AML-193 (cell line): ENCODE measurements at regions not wholly inside any gene's neighbourhood (a gene's known extent, or its start where the extent isn't known, plus 50 kb on each side); places are given as distances from the start of the nearest gene placed in this dataset.

Experiments
- DNase-seq, 2 experiments: peaks; one replicate each; lab custom pipeline; 2025; lab: John Stamatoyannopoulos, UW

GRCh38 chr3:66592927-66593625, 92.3 kb upstream of the LRIG1 start:
- DNase-seq, result no peak

GRCh38 chr3:66593978-66594377, 93.2 kb upstream of the LRIG1 start:
- no peak for DNase-seq

GRCh38 chr3:66597308-66597863, 96.6 kb upstream of the LRIG1 start:
- DNase-seq, result no peak

DNA sequence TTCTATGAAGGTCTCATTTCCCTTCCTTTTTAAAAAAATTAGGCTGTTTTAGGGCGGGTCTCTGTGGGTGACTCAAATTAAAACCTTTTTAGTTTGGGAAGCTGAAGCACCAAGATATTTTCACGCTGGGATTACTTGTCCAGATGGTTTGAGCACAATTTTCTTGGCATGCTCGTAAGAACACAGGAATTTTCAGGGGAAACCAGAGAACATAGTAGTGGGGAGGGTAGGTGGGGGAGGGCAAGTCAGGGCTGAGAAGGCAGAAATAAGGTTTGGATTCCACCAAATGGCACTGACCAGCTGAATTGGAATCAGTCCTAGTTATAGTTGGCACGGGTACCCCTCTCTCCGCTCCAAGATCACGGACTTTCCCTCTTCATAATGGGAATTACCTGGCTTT, 97.3 kb upstream of the LRIG1 start:
- DNase-seq, result no peak

DNA sequence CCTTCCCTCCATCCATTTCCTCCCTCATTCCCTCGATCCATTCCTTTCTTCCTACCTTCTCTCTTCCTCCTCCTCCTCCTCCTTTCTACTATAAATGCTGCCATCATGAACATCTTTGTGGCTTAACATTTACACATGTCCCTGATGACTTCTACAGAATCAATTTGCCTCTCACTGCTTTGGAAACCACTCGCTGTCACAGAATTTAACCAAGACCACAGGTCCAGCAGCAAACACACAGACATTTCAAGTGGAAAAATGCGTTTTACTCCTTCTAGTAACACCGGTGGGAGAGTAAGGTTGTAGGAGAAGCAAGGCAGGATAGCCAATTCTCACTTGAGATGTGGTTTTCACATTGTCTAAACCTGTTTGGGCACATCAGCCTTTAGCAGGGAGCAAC, 101.4 kb upstream of the LRIG1 start:
- DNase-seq, result no peak

GRCh38 chr3:66602691-66603090, 101.9 kb upstream of the LRIG1 start:
- no peak for DNase-seq

DNA sequence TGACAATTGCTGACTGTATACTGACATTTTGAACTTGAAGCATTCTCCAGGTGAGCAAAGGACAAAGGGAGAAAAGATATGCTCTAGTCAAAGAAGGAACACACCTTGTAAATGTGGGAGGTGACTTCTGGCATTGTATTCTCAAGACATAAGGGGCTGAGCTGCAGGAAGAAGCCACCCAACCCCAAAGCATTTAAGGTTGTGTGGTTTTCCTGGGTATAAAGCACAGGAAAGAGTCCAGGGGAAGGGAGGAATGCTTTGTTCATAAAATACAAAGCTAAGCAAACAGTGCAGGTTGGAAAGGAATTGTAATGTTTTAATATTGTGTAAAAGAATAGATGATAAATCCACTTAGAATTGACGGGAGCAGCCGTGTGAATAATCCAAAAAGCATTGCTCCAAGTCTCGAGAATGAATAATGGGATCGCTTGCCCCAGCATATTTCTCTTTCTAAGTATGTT, 102.4 kb upstream of the LRIG1 start:
- DNase-seq, result no peak

DNA sequence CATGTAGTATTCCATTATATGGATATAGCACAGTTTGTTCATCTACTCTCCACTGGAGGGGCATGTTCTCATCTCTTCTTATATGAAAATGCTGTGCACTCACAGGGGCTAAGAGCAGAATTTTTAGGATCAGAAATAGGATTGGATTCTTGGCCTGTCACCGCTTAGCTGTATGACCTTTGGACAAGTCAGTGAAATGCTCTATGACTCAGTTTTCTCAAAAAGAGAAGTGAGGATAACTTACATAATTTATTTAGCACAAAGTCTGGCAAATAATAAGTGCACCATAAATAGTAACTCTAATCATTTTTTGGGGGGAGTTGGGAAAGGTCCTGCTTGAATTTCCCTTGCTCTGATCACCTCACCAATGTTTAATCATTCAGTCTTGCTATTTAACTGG, 103.7 kb upstream of the LRIG1 start:
- DNase-seq, result no peak

GRCh38 chr3:66606126-66606525, 105.3 kb upstream of the LRIG1 start:
- DNase-seq, result no peak

DNA sequence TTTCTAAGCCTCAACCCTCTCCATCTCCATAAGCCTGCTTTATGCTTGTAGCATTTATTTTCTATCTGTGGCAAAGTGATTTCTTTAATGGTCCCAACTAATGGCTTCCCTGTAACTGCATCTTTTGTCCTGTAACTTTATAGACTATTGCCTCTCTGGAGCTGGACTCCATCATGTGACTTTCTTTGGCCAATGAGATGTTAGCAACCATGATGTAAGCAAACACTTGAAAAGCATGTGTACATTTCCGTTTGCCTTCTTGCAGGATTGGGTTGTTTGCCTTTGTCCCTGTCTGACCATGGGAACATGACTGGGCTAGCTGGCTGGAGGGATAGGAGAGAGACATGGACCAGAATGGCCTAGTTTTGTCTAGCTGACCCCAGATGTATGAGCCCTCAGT, 106.0 kb upstream of the LRIG1 start:
- DNase-seq, result no peak

DNA sequence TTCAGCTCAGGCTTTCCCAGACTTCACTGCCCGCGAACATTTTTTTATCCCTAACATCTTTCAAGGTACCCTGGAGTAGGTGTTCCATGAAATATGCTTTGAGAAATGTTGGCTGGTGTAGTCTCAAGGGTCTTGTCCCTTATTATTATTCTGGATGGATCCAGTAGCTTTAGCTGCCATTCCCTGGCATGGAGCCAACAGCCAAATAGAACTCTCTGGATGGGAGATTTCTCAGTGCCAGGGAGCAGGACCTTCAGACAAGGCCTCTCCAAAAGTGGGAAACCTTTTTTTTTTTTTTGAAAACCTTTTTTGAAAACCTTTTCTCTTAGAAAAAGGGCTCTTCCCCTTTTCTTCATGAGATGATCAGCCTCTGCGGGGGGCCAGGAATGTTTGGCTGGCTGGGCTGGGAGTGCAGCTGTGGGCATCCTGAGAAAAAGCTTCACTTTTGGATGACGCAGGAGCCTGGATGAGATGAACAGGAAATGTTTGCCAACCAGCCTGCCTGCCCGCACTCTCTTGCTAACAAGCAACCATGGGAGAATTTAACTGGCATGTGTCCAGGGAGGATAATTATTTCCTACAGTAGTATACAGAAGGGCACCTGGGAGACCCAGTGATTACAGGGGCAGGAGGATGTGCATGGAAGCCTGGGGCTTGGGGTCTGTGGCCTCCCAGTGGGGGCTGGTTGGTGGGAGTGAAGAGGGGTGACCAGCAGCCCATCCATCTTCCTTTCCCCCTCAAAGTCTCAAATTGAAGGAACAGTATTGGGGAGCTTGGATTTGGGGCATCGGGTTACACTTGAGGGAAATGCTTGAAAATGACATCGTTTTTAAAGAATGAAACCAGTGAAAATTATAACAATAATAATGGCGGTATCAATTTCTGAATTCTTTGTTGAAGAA, 109.1 kb upstream of the LRIG1 start:
- DNase-seq, result no peak

GRCh38 chr3:66610562-66610909, 109.7 kb upstream of the LRIG1 start:
- no peak for DNase-seq

GRCh38 chr3:66615643-66616301, 115.0 kb upstream of the LRIG1 start:
- DNase-seq, result no peak

DNA sequence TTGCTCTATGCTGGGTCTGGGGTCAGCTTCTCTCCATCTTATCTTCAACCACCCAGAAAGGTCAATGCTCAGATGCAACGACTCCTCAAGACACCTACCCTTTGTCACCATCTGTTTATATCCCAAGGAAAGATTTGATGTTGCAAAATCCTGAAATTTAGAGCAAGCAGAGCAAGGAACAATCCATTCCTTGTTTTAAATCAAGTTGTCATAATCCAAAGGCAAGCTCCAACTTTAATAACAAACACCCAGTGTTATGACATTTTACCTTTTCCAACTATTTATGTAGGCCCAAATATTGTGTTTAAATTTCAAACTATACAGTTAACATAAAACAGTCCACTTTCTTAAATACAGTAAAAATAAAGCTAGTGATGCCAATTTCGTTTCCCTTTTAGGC, 116.5 kb upstream of the LRIG1 start:
- DNase-seq, result no peak

- no peak for DNase-seq
Observed at GRCh38 chr3:66618066-66618465, 117.2 kb upstream of the LRIG1 start.

- DNase-seq, result no peak
Observed at GRCh38 chr3:66620296-66620695, 119.5 kb upstream of the LRIG1 start.

- DNase-seq, result no peak
Observed at GRCh38 chr3:66622756-66623457, 122.1 kb upstream of the LRIG1 start.

- DNase-seq, result no peak
Observed at GRCh38 chr3:66625505-66626216, 124.8 kb upstream of the LRIG1 start.

DNA sequence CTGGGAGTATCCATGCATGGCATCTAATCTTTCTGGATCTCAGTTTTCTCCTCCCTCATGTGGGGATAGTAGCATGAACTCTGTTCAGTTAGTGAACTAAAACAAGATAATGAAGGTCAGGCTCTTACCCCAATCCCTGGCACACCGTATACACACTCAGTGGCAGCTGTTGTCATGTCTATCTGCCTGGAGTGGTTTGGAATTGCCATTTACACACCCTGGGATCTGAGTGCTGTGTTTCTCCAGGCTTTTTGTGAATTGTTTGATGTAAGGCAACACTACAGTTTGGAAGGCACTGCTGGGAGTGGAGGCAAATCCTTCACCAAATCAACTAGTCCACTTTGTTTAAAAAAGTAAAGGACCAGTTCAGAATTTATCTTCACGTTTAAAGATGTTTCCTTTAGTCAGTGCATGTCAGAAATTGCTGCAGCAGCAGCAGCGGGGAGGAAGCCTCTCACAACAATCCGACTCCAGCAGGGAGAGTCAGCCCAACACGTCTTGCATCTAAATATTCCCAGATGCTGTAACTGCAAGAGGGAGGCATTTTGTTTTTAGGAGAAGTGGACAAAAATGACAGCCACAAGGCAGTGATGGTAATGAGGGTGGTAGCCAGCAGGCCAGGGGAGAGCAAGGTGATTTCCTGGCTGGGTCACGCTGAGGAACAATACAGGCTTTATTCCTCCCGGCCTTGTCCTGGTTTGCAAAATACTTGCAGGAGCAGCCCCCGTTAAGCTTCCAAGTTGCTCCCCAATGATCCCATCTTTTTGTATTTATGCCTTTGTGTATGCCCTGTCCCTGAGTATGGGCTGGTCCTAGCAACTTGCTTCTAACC, 128.5 kb upstream of the LRIG1 start:
- no peak for DNase-seq

DNA sequence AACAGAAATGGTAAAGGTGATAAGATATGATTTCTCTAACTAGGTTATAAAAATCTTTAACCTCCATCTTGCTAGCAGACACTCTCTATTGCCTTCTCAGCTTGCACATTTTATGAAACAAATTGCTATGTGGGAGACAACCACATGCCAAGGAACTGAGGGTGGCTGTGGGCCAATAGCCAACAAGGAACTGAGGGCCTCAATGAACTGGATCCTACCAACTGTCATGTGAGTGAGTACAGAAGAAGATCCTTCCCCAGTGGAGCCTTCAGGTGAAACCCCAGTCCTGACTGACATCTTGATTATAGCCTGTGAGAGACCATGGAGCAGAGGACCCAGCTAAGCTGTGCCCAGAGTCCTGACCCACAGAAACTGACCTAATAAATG, 129.2 kb upstream of the LRIG1 start:
- no peak for DNase-seq
